Peyer's patch (tissue), 4 donors: ENCODE measurements at regions not wholly inside any gene's neighbourhood (a gene's known extent, or its start where the extent isn't known, plus 50 kb on each side); places are given as distances from the start of the nearest gene placed in this dataset.

ENCODE experiments used
- CTCF ChIP-seq, 6 experiments: fragments of 450-650 bp in 4 of 6; fragments of 200-600 bp in 2 of 6; sonication (generic) in 1 of 6; IDR thresholded peaks; one replicate each; pipeline ENCODE4 v1.5.1; 2017 to 2019; ENCODE audit warnings: antibody characterized with exemption in 6 of 6, mild to moderate bottlenecking in 3 of 6, moderate library complexity in 1 of 6
- POLR2A ChIP-seq, 2 donors: fragments of 450-650 bp; IDR thresholded peaks; one replicate each; pipeline ENCODE4 v1.5.1; 2017; ENCODE audit warnings: antibody characterized with exemption in 2 of 2, mild to moderate bottlenecking in 2 of 2, moderate library complexity in 2 of 2

GRCh38 chr5:24232041-24232440, 412.7 kb downstream of the CDH10 start:
- no peak for TF ChIP-seq CTCF (IDR thresholded peaks at IDR 0.05)
- TF ChIP-seq POLR2A (IDR thresholded peaks at IDR 0.05): no peak
